Left lung (tissue), 4 donors: ENCODE measurements at regions not wholly inside any gene's neighbourhood (a gene's known extent, or its start where the extent isn't known, plus 50 kb on each side); places are given as distances from the start of the nearest gene placed in this dataset.
"Not testable (repeated sequence)": the region's sequence is repeated elsewhere in the genome, so short reads cannot be mapped to it uniquely, and the experiment has no call there.

Experiments used
- ATAC-seq: fragments of 200-7000 bp; cut with Tn5 transposase; one replicate; pipeline ENCODE4 v1.9.1; 2020; ENCODE audit warnings: moderate library complexity
- DNase-seq, 4 donors: peaks; one replicate each; pipeline ENCODE4 v3.0.0-alpha.2; 2013 to 2020
- H3K27ac ChIP-seq, 2 donors: fragments of 200-600 bp; sonication (generic) in 1 of 2; one replicate each; pipeline versions ENCODE4 v1.5.0 to v1.8.0; 2020 to 2021
- H3K27me3 ChIP-seq, 2 donors: fragments of 200-600 bp; sonication (generic) in 1 of 2; one replicate each; pipeline versions ENCODE4 v1.5.0 to v1.8.0; 2020 to 2021
- H3K36me3 ChIP-seq, 2 donors: fragments of 200-600 bp; sonication (generic) in 1 of 2; one replicate each; pipeline versions ENCODE4 v1.5.0 to v1.8.0; 2020 to 2021
- H3K4me1 ChIP-seq, 2 donors: fragments of 200-600 bp; one replicate each; pipeline ENCODE4 v1.8.0; 2021
- H3K4me3 ChIP-seq, 2 donors: fragments of 200-600 bp; sonication (generic) in 1 of 2; one replicate each; pipeline versions ENCODE4 v1.5.0 to v1.8.0; 2020 to 2021; ENCODE audit warnings: mild to moderate bottlenecking in 1 of 2
- H3K9me3 ChIP-seq, 2 donors: fragments of 200-600 bp; sonication (generic) in 1 of 2; one replicate each; pipeline versions ENCODE4 v1.5.0 to v1.8.0; 2020 to 2021
- intact Hi-C, 2 donors: fragments of 100-400 bp; cut with DNase I; formaldehyde crosslinking; loops; one replicate each; pipeline versions ENCODE4 v1.11.2 to v1.14.2; 2022
- TF ChIP-seq, protein P1 (sequence below), 2 donors: fragments of 200-600 bp; sonication (generic) in 1 of 2; IDR thresholded peaks; one replicate each; pipeline versions ENCODE4 v1.5.0 to v1.8.0; 2021; ENCODE audit warnings: antibody characterized with exemption in 2 of 2
- donor health status: DM: no; HTN: yes; CAD: no.
- donor health status: DM: no; HTN: no; CAD: no.

DNA sequence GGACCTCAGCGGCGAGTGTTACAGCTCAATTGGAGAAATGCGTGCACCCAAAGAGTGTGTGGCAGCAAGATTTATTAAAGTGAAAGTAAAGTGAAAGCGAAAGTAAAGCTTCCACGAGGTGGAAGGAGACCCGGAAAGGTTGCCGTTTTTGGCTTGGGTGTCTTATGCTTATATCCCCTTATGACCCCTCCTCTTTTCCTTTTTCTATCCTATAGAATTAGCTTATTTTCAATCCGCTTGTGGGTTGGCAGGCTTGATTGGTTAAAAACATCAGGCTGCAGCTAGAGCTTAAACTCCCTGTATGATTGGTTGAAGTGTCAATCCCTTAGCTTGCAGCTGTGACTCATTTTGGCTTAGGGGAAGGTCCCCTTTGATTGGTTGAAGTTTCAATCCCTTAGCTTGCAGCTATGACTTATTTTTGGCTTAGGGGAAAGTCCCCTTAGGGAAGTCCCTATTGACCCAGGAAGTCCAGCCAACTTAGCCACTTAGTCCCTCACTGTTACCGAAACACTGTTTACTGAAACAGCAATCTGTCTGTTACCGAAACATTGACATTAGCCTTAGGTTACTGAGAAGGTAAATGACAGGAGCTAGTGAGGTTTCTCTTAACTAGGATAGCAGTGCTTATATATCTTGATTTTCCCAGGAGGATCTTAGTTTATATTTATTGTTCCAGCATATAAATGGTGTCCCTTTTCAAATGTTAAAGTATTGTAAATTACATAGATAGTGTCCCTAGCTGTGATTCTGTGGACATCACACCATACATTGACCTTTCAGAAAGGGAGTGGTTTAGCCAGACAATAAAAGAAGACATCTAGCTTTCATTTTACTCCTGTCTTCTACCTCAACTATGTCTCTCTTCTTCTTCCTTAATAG, 575.8 kb downstream of the DACH1 start:
- no peaks in the 10 kb centered on the region for H3K36me3 ChIP-seq
- H3K27me3 ChIP-seq = no peaks in the 10 kb centered on the region
- peak overlapping the region; percentile 6 to 36 for H3K4me3 ChIP-seq
- DNase-seq (peak in 1 of 4 donors; percentile 32), ATAC-seq (peak; percentile 52)
- peak overlapping the region; percentile 22 to 80 for H3K27ac ChIP-seq
- H3K4me1 ChIP-seq = peaks cover 0 to 5% of the 10 kb centered on the region in 2 donors
- intact Hi-C loops = no loop called here
- TF ChIP-seq, protein P1, sequence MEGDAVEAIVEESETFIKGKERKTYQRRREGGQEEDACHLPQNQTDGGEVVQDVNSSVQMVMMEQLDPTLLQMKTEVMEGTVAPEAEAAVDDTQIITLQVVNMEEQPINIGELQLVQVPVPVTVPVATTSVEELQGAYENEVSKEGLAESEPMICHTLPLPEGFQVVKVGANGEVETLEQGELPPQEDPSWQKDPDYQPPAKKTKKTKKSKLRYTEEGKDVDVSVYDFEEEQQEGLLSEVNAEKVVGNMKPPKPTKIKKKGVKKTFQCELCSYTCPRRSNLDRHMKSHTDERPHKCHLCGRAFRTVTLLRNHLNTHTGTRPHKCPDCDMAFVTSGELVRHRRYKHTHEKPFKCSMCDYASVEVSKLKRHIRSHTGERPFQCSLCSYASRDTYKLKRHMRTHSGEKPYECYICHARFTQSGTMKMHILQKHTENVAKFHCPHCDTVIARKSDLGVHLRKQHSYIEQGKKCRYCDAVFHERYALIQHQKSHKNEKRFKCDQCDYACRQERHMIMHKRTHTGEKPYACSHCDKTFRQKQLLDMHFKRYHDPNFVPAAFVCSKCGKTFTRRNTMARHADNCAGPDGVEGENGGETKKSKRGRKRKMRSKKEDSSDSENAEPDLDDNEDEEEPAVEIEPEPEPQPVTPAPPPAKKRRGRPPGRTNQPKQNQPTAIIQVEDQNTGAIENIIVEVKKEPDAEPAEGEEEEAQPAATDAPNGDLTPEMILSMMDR (IDR thresholded peaks at IDR 0.05) = no peak
- H3K9me3 ChIP-seq = peaks cover 0 to 3% of the 10 kb centered on the region in 2 donors

DNA sequence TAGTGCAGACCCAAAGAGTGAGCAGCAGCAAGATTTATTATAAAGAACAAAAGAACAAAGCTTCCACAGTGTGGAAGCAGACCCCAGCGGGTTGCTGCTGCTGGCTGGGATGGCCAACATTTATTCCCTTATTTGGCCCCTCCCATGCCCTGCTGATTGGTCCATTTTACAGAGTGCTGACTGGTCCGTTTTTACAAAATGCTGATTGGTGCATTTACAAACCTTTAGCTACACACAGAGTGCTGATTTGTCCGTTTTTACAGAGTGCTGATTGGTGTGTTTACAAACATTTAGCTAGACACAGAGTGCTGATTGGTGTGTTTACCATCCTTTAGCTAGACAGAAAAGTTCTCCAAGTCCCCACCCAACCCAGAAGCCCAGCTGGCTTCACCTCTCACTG, 577.0 kb downstream of the DACH1 start:
- DNase-seq, H3K4me3 ChIP-seq, intact Hi-C loops, ATAC-seq, H3K27me3 ChIP-seq, H3K9me3 ChIP-seq, H3K4me1 ChIP-seq, H3K36me3 ChIP-seq, H3K27ac ChIP-seq: not testable (repeated sequence)

DNA sequence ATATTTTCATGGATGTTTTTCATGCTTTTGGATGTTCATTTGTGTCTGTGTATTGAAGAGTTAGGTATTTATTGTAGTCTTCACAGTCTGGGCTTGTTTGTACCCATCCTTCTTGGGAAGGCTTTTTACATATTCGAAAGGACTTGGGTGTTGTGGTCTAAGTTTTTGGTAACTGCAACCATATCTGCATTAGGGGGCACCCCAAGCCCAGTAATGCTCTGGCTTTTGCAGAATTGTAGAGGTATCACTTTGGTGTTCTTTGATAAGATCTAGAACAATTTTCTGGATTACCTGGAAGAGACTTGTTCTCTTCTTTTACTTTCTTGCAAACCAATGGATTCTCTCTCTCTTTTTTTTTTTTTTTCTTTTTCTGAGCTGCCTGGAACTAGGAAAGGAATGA, 581.3 kb downstream of the DACH1 start:
- TF ChIP-seq, protein P1 (IDR thresholded peaks at IDR 0.05) = no peak
- Histone ChIP-seq H3K27me3 (no peaks in the 10 kb centered on the region), H3K4me1 (no peaks in the 10 kb centered on the region), H3K27ac (no peak overlapping the region), H3K9me3 (peaks cover 0 to 3% of the 10 kb centered on the region in 2 donors), H3K4me3 (no peak overlapping the region), H3K36me3 (no peaks in the 10 kb centered on the region)
- DNase-seq (no peak), ATAC-seq (no peak)
- intact Hi-C loops = no loop called here

DNA sequence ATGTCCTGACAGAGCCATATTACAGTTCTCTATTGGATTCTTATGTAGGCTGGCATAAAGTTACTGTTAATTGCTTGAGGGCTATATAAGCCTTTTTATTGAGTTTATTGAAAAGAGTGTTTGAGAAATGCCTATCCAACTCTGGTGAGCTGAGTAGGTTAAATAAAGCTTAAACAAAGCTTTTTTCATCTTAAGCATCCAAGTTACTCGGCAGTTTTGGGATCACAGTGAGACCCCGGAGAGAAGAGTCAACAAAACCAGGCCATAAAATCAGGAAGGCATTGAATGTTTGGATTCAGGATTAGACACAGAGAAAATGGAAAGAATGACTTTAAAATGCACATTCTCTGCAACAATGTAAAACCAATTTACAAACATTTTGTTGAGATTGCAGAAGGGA, 588.5 kb downstream of the DACH1 start:
- Histone ChIP-seq H3K4me3 (no peak overlapping the region), H3K4me1 (no peaks in the 10 kb centered on the region), H3K27ac (no peak overlapping the region), H3K9me3 (no peaks in the 10 kb centered on the region), H3K36me3 (no peaks in the 10 kb centered on the region), H3K27me3 (no peaks in the 10 kb centered on the region)
- DNase-seq = no peak
- ATAC-seq = no peak
- intact Hi-C loops = no loop called here
- TF ChIP-seq, protein P1 (IDR thresholded peaks at IDR 0.05) = no peak

DNA sequence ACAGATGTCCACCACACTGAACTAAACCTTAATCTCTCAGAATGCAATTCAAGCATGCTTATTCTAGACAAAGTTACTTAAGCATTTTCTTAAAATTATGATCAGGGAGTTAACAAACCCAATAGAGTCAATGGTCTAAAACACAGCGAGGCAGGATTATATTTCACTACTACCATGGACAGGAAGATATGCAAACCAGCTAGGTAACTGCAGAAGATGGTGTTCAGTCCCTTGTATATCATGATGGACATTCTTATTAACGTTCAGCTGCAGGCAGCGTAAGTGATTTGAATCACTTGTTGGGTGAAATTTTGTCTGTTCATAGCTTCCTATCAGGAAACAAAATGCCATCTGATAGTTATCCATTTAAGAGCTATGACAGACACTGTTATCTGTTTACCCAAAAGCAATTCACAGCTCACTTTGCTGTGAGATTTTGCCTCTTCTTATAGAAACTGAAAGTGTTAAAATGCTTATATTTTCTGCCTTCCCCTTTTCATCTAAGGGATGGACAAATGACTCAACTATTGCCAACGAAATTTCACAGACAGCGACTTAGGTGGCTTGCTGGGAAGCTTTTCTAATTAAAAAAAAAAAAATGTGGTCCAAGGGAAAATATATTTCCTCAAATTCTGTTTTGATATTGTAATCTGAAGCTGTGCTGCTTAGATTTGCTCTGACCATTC, 591.9 kb downstream of the DACH1 start:
- TF ChIP-seq, protein P1 (IDR thresholded peaks at IDR 0.05) = no peak
- no peak overlapping the region for H3K27ac ChIP-seq
- no peak overlapping the region for H3K4me3 ChIP-seq
- no peaks in the 10 kb centered on the region for H3K36me3 ChIP-seq
- intact Hi-C loops = no loop called here
- ATAC-seq (no peak), DNase-seq (no peak)
- no peaks in the 10 kb centered on the region for H3K4me1 ChIP-seq
- no peaks in the 10 kb centered on the region for H3K9me3 ChIP-seq
- no peaks in the 10 kb centered on the region for H3K27me3 ChIP-seq
